Activated CD4-positive, alpha-beta T cell treated with anti-CD3 and anti-CD28 coated beads, Interleukin-2, Interleukin-4, amounts not matched to agents 100 ng/mL and 50 ng/mL, durations not matched to agents 16 hours and 8 hours (primary cell): ENCODE measurements at regions not wholly inside any gene's neighbourhood (a gene's known extent, or its start where the extent isn't known, plus 50 kb on each side); places are given as distances from the start of the nearest gene placed in this dataset.
"Not testable (repeated sequence)": the region's sequence is repeated elsewhere in the genome, so short reads cannot be mapped to it uniquely, and the experiment has no call there.

Source experiments
- DNase-seq: peaks from one replicate; pipeline ENCODE4 v3.0.0-alpha.2; 2020; ENCODE audit warnings: low spot score

- not testable (repeated sequence) for DNase-seq
Observed at GRCh38 chr9:42325561-42325960, 142.1 kb downstream of the SPATA31A6 start.

GRCh38 chr9:42326482-42326881 is 143.0 kb downstream of the SPATA31A6 start:
- DNase-seq, result not testable (repeated sequence)

- not testable (repeated sequence) for DNase-seq
Observed at GRCh38 chr9:42335342-42335741, 151.9 kb downstream of the SPATA31A6 start.

- not testable (repeated sequence) for DNase-seq
Observed at GRCh38 chr9:42335984-42336657, 152.7 kb downstream of the SPATA31A6 start.

- not testable (repeated sequence) for DNase-seq
Observed at GRCh38 chr9:42338275-42338674, 154.8 kb downstream of the SPATA31A6 start.

GRCh38 chr9:42339671-42340434 is 156.4 kb downstream of the SPATA31A6 start:
- DNase-seq, result not testable (repeated sequence)

GRCh38 chr9:42340435-42340723 is 156.9 kb downstream of the SPATA31A6 start:
- not testable (repeated sequence) for DNase-seq

- DNase-seq, result not testable (repeated sequence)
Observed at GRCh38 chr9:42341860-42342259, 158.4 kb downstream of the SPATA31A6 start.

GRCh38 chr9:42342297-42342696 is 158.8 kb downstream of the SPATA31A6 start:
- not testable (repeated sequence) for DNase-seq

GRCh38 chr9:42344508-42344907 is 161.0 kb downstream of the SPATA31A6 start:
- not testable (repeated sequence) for DNase-seq

- not testable (repeated sequence) for DNase-seq
Observed at GRCh38 chr9:42346916-42347315, 163.5 kb downstream of the SPATA31A6 start.

- DNase-seq, result not testable (repeated sequence)
Observed at GRCh38 chr9:42349181-42349580, 165.7 kb downstream of the SPATA31A6 start.

- DNase-seq, result not testable (repeated sequence)
Observed at GRCh38 chr9:42350412-42350811, 167.0 kb downstream of the SPATA31A6 start.

- DNase-seq, result not testable (repeated sequence)
Observed at GRCh38 chr9:42357604-42358373, 174.3 kb downstream of the SPATA31A6 start.

- DNase-seq, result not testable (repeated sequence)
Observed at GRCh38 chr9:42358626-42359247, 175.3 kb downstream of the SPATA31A6 start.

GRCh38 chr9:42364410-42365243 is 181.2 kb downstream of the SPATA31A6 start:
- not testable (repeated sequence) for DNase-seq

GRCh38 chr9:42365244-42365945 is 181.9 kb downstream of the SPATA31A6 start:
- DNase-seq, result not testable (repeated sequence)

GRCh38 chr9:42368279-42368881 is 184.9 kb downstream of the SPATA31A6 start:
- DNase-seq, result not testable (repeated sequence)

- DNase-seq, result not testable (repeated sequence)
Observed at GRCh38 chr9:42370172-42370571, 186.7 kb downstream of the SPATA31A6 start.

- DNase-seq, result not testable (repeated sequence)
Observed at GRCh38 chr9:42371417-42371816, 188.0 kb downstream of the SPATA31A6 start.
